Neural progenitor cell (in vitro differentiated cells): ENCODE measurements at regions not wholly inside any gene's neighbourhood (a gene's known extent, or its start where the extent isn't known, plus 50 kb on each side); places are given as distances from the start of the nearest gene placed in this dataset.

Experiments
- DNase-seq: peaks from one replicate; pipeline ENCODE4 v3.0.0-alpha.2; 2016; ENCODE audit warnings: low spot score
- H2AFZ ChIP-seq: fragments of 200-600 bp; sonication (generic); replicated peaks from 2 replicates; pipeline ENCODE4 v1.6.1; 2016; ENCODE audit warnings: antibody characterized with exemption
- H3F3A ChIP-seq: fragments of 200-600 bp; sonication (generic); 2 replicates; pipeline ENCODE4 v1.6.1; 2016; ENCODE audit warnings: antibody characterized with exemption, low read depth
- H3K27ac ChIP-seq: fragments of 200-600 bp; sonication (generic); 2 replicates; pipeline ENCODE4 v1.5.1; 2016; ENCODE audit warnings: mild to moderate bottlenecking
- H3K27me3 ChIP-seq: fragments of 200-600 bp; sonication (generic); 2 replicates; pipeline ENCODE4 v1.6.1; 2016; ENCODE audit warnings: mild to moderate bottlenecking, moderate library complexity
- H3K36me3 ChIP-seq: fragments of 200-600 bp; sonication (generic); 2 replicates; pipeline ENCODE4 v1.5.1; 2016
- H3K4me1 ChIP-seq: fragments of 200-600 bp; sonication (generic); 2 replicates; pipeline ENCODE4 v1.6.1; 2016; ENCODE audit warnings: mixed run types
- H3K4me2 ChIP-seq: fragments of 200-600 bp; sonication (generic); 2 replicates; pipeline ENCODE4 v1.6.1; 2016
- H3K4me3 ChIP-seq: fragments of 200-600 bp; sonication (generic); 2 replicates; pipeline ENCODE4 v1.5.1; 2016
- H3K79me2 ChIP-seq: fragments of 200-600 bp; sonication (generic); 2 replicates; pipeline ENCODE4 v1.6.1; 2016; ENCODE audit warnings: low read depth
- H3K9ac ChIP-seq: fragments of 200-600 bp; sonication (generic); 2 replicates; pipeline ENCODE4 v1.6.1; 2016
- H3K9me3 ChIP-seq: fragments of 200-600 bp; sonication (generic); 2 replicates; pipeline ENCODE4 v1.5.1; 2016; ENCODE audit warnings: low read depth
- H4K20me1 ChIP-seq: fragments of 200-600 bp; sonication (generic); 2 replicates; pipeline ENCODE4 v1.6.1; 2016; ENCODE audit warnings: low read depth
- H3K27ac Mint-ChIP-seq: 3 replicates; pipeline ENCODE4 v1.8.0; 2021; ENCODE audit warnings: mixed read lengths
- H3K27me3 Mint-ChIP-seq: 2 replicates; pipeline ENCODE4 v1.8.0; 2022; ENCODE audit warnings: low read depth, mild to moderate bottlenecking, inconsistent platforms, moderate library complexity, mixed read lengths; ENCODE audit not compliant: insufficient read depth
- H3K36me3 Mint-ChIP-seq: 3 replicates; pipeline ENCODE4 v1.8.0; 2021; ENCODE audit warnings: mixed read lengths
- H3K4me1 Mint-ChIP-seq: 3 replicates; pipeline ENCODE4 v1.8.0; 2021; ENCODE audit warnings: mixed read lengths
- H3K4me3 Mint-ChIP-seq: 3 replicates; pipeline ENCODE4 v1.8.0; 2021; ENCODE audit warnings: mild to moderate bottlenecking, moderate library complexity, mixed read lengths
- H3K9me3 Mint-ChIP-seq: 3 replicates; pipeline ENCODE4 v1.8.0; 2020; ENCODE audit warnings: mixed read lengths
- CTCF ChIP-seq: fragments of 200-600 bp; sonication (generic); IDR thresholded peaks from 2 replicates; pipeline ENCODE4 v1.5.1; 2017; ENCODE audit warnings: antibody characterized with exemption, mild to moderate bottlenecking
- EZH2 ChIP-seq: fragments of 200-600 bp; sonication (generic); IDR thresholded peaks from 2 replicates; pipeline ENCODE4 v1.6.1; 2017; ENCODE audit warnings: antibody characterized with exemption, mild to moderate bottlenecking, moderate library complexity
- EZH2phosphoT487 ChIP-seq: fragments of 200-600 bp; sonication (generic); IDR thresholded peaks from 2 replicates; pipeline ENCODE4 v1.6.1; 2017; ENCODE audit warnings: antibody characterized with exemption

GRCh38 chr20:4602297-4602631 is 84.0 kb upstream of the PRNP start:
- Histone ChIP-seq H3K4me2 (no peak overlapping the region), H2AFZ (no peak overlapping the region), H3F3A (no peaks in the 10 kb centered on the region), H3K9ac (no peak overlapping the region), H3K4me1 (no peaks in the 10 kb centered on the region), H3K27ac (no peak overlapping the region), H3K9me3 (no peaks in the 10 kb centered on the region), H3K79me2 (no peaks in the 10 kb centered on the region), H4K20me1 (no peaks in the 10 kb centered on the region), H3K36me3 (no peaks in the 10 kb centered on the region), H3K27me3 (peaks cover 1% of the 10 kb centered on the region), H3K4me3 (no peak overlapping the region)
- Mint-ChIP-seq H3K4me1 (peaks cover 2% of the 10 kb centered on the region), H3K9me3 (no peaks in the 10 kb centered on the region), H3K27me3 (peaks cover 4% of the 10 kb centered on the region), H3K27ac (no peak overlapping the region), H3K4me3 (no peak overlapping the region), H3K36me3 (no peaks in the 10 kb centered on the region)
- TF ChIP-seq CTCF (no peak), EZH2phosphoT487 (no peak), EZH2 (no peak)
- no peak for DNase-seq

GRCh38 chr20:4601630-4602296 is 84.5 kb upstream of the PRNP start:
- Histone ChIP-seq H3K4me2 (no peak overlapping the region), H3K36me3 (no peaks in the 10 kb centered on the region), H3K4me3 (no peak overlapping the region), H3K4me1 (no peaks in the 10 kb centered on the region), H3K9me3 (no peaks in the 10 kb centered on the region), H3K27me3 (peaks cover 5% of the 10 kb centered on the region), H4K20me1 (no peaks in the 10 kb centered on the region), H2AFZ (no peak overlapping the region), H3K9ac (no peak overlapping the region), H3F3A (no peaks in the 10 kb centered on the region), H3K79me2 (no peaks in the 10 kb centered on the region), H3K27ac (no peak overlapping the region)
- Mint-ChIP-seq H3K36me3 (no peaks in the 10 kb centered on the region), H3K4me1 (no peaks in the 10 kb centered on the region), H3K27me3 (peaks cover 4% of the 10 kb centered on the region), H3K9me3 (no peaks in the 10 kb centered on the region), H3K27ac (no peak overlapping the region), H3K4me3 (no peak overlapping the region)
- TF ChIP-seq EZH2phosphoT487 (no peak), CTCF (no peak), EZH2 (no peak)
- no peak for DNase-seq

DNA sequence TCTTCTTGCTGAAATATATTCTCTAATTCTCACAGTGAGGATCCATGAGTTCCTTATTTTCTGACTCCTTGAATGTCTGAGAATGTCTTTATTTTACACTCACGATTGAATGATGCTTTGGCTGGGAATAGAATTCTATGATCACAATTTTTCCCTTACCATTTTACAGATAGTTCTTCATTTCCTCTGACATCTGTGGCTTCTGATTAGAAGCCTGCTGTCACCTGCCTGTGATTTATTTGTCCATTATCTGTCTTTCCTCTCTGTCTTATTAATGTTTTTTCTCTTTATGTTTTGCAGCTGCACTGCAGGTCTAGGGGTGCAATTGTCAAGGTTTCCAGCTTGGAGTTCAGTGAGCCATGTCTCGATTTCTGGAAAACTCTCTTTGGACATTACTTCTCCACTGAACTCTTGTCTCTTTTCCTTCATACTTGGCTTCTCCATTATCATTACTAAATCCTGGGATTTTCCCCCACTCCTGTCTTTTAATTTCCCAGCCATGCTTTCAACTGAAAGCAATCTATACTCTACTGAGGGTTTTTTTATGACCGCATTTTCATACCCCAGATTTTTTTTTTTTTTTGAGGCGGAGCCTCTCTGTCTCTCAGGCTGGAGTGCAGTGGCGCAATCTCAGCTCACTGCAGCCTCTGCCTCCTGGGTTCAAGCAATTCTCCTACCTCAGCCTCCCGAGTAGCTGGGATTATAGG is 85.8 kb upstream of the PRNP start:
- no peak overlapping the region for H2AFZ ChIP-seq
- TF ChIP-seq EZH2 (no peak), EZH2phosphoT487 (no peak), CTCF (no peak)
- H3K27me3 Mint-ChIP-seq = peaks cover 4% of the 10 kb centered on the region

More for the DNA sequence above, 85.8 kb upstream of the PRNP start:
- DNase-seq = no peak
- no peaks in the 10 kb centered on the region for H3F3A ChIP-seq
- H3K9me3 Mint-ChIP-seq = no peaks in the 10 kb centered on the region
- H3K4me1 Mint-ChIP-seq = no peaks in the 10 kb centered on the region
- H3K27me3 ChIP-seq = peaks cover 10% of the 10 kb centered on the region
- no peaks in the 10 kb centered on the region for H3K36me3 Mint-ChIP-seq
- H3K27ac ChIP-seq = no peak overlapping the region
- H3K4me3 ChIP-seq = no peak overlapping the region
- H3K36me3 ChIP-seq = no peaks in the 10 kb centered on the region
- no peak overlapping the region for H3K4me3 Mint-ChIP-seq
- H3K27ac Mint-ChIP-seq = no peak overlapping the region
- no peaks in the 10 kb centered on the region for H3K9me3 ChIP-seq
- H3K4me1 ChIP-seq = no peaks in the 10 kb centered on the region
- H3K79me2 ChIP-seq = no peaks in the 10 kb centered on the region
- no peaks in the 10 kb centered on the region for H4K20me1 ChIP-seq
- H3K4me2 ChIP-seq = no peak overlapping the region
- H3K9ac ChIP-seq = no peak overlapping the region
